ENCODE measurements at regions not wholly inside any gene's neighbourhood (a gene's known extent, or its start where the extent isn't known, plus 50 kb on each side); places are given as distances from the start of the nearest gene placed in this dataset.
A peak's percentile ranks its signal among the peaks of the same experiment; 100 is the strongest.
"Not testable (repeated sequence)": the region's sequence is repeated elsewhere in the genome, so short reads cannot be mapped to it uniquely, and the experiment has no call there.

- DNase-seq (ENCODE audit: low spot score), result not testable (repeated sequence)
These were observed 1372.6 kb downstream of the FOXD4L5 start for GRCh38 chr9:63912451-63912850.

- not testable (repeated sequence) for DNase-seq (ENCODE audit: low spot score)
These were observed 1375.9 kb downstream of the FOXD4L5 start for GRCh38 chr9:63909076-63909475.

- not testable (repeated sequence) for DNase-seq (ENCODE audit: low spot score)
These were observed 1385.3 kb downstream of the FOXD4L5 start for GRCh38 chr9:63899637-63900190.

- DNase-seq (ENCODE audit: low spot score), result not testable (repeated sequence)
These were observed 1403.6 kb downstream of the FOXD4L5 start for GRCh38 chr9:63881386-63881785.

GRCh38 chr9:63876380-63876779, 1408.6 kb downstream of the FOXD4L5 start:
- not testable (repeated sequence) for DNase-seq (ENCODE audit: low spot score)

- DNase-seq (ENCODE audit: low spot score), result no peak
These were observed 1425.4 kb downstream of the FOXD4L5 start for GRCh38 chr9:63859475-63860215.

- DNase-seq (ENCODE audit: low spot score), result not testable (repeated sequence)
These were observed 1425.9 kb downstream of the FOXD4L5 start for GRCh38 chr9:63859090-63859474.

GRCh38 chr9:63853140-63853751, 1431.8 kb downstream of the FOXD4L5 start:
- not testable (repeated sequence) for DNase-seq (ENCODE audit: low spot score)

GRCh38 chr9:63824804-63825203, 1460.2 kb downstream of the FOXD4L5 start:
- not testable (repeated sequence) for DNase-seq (ENCODE audit: low spot score)

GRCh38 chr9:63823375-63824201, 1461.4 kb downstream of the FOXD4L5 start:
- not testable (repeated sequence) for DNase-seq (ENCODE audit: low spot score)

GRCh38 chr9:63822615-63823374, 1462.2 kb downstream of the FOXD4L5 start:
- not testable (repeated sequence) for DNase-seq (ENCODE audit: low spot score)

- not testable (repeated sequence) for DNase-seq (ENCODE audit: low spot score)
These were observed 1463.7 kb downstream of the FOXD4L5 start for GRCh38 chr9:63821293-63821692.

GRCh38 chr9:63820882-63821281, 1464.1 kb downstream of the FOXD4L5 start:
- DNase-seq (ENCODE audit: low spot score), result not testable (repeated sequence)

GRCh38 chr9:63820383-63820782, 1464.6 kb downstream of the FOXD4L5 start:
- DNase-seq (ENCODE audit: low spot score), result not testable (repeated sequence)

- peak; percentile 95 for DNase-seq (ENCODE audit: low spot score)
These were observed 1467.1 kb downstream of the FOXD4L5 start for GRCh38 chr9:63817622-63818518.

GRCh38 chr9:63816751-63817621, 1468.0 kb downstream of the FOXD4L5 start:
- DNase-seq (ENCODE audit: low spot score), result peak; percentile 94

- DNase-seq (ENCODE audit: low spot score), result not testable (repeated sequence)
These were observed 1469.9 kb downstream of the FOXD4L5 start for GRCh38 chr9:63814970-63815669.

Measured in mesenteric fat pad (tissue), 1 donor.